Stimulated activated naive B cell treated with anti-CD40 and anti-IgM and Interleukin-4, amounts not matched to agents 10 μg/mL and 1 μg/mL and 100 μg/mL, for 72 hours (primary cell): ENCODE measurements at regions not wholly inside any gene's neighbourhood (a gene's known extent, or its start where the extent isn't known, plus 50 kb on each side); places are given as distances from the start of the nearest gene placed in this dataset.
"Not testable (repeated sequence)": the region's sequence is repeated elsewhere in the genome, so short reads cannot be mapped to it uniquely, and the experiment has no call there.

Source experiments
- ATAC-seq, 2 donors: fragments of 150-1000 bp; cut with Tn5 transposase; replicated peaks; 2 replicates each; pipeline ENCODE4 v1.10.0; 2021; ENCODE audit warnings: moderate library complexity in 1 of 2
- DNase-seq: peaks from one replicate; pipeline ENCODE4 v3.0.0; 2021
- H3K27ac Mint-ChIP-seq: one replicate; pipeline ENCODE4 v1.8.0; 2022; ENCODE audit warnings: mild to moderate bottlenecking, mixed read lengths
- H3K27me3 Mint-ChIP-seq, 2 donors: one replicate each; pipeline ENCODE4 v1.8.0; 2022; ENCODE audit warnings: mixed read lengths in 2 of 2
- H3K36me3 Mint-ChIP-seq, 2 donors: one replicate each; pipeline ENCODE4 v1.8.0; 2022; ENCODE audit warnings: mixed read lengths in 2 of 2, mild to moderate bottlenecking in 1 of 2
- H3K4me1 Mint-ChIP-seq, 2 donors: one replicate each; pipeline ENCODE4 v1.8.0; 2022; ENCODE audit warnings: mixed read lengths in 2 of 2, mild to moderate bottlenecking in 1 of 2
- H3K4me3 Mint-ChIP-seq, 2 donors: one replicate each; pipeline ENCODE4 v1.8.0; 2022; ENCODE audit warnings: mild to moderate bottlenecking in 2 of 2, mixed read lengths in 2 of 2, moderate library complexity in 1 of 2
- H3K9me3 Mint-ChIP-seq, 2 donors: one replicate each; pipeline ENCODE4 v1.8.0; 2022; ENCODE audit warnings: mixed read lengths in 2 of 2, mild to moderate bottlenecking in 1 of 2

DNA sequence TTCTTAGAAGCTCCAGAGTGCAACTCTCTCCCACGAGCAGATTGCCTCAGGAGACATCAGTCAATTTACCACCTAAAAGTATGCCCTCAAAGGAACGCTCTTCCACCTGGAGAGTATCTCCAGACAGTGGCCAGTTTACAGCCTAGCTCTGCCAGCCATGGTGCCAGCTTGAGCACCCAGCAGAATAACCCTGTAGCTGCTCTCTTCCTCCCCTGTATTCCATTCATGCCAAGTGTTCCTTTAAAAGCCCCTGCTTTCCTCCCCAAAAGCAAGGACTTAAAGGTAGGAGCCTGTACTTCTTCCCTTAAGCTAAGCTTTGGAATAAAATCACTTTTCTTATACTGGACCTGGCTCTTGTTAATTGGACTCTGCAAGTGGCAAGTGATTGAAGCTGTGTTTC lies 245.4 kb upstream of the TMEM132C start:
- ATAC-seq, result no peak
- Mint-ChIP-seq H3K4me3 (no peak overlapping the region), H3K27ac (no peak overlapping the region), H3K27me3 (no peaks in the 10 kb centered on the region), H3K4me1 (no peaks in the 10 kb centered on the region), H3K9me3 (peaks cover 11 to 12% of the 10 kb centered on the region in 2 donors), H3K36me3 (no peaks in the 10 kb centered on the region)
- no peak for DNase-seq

DNA sequence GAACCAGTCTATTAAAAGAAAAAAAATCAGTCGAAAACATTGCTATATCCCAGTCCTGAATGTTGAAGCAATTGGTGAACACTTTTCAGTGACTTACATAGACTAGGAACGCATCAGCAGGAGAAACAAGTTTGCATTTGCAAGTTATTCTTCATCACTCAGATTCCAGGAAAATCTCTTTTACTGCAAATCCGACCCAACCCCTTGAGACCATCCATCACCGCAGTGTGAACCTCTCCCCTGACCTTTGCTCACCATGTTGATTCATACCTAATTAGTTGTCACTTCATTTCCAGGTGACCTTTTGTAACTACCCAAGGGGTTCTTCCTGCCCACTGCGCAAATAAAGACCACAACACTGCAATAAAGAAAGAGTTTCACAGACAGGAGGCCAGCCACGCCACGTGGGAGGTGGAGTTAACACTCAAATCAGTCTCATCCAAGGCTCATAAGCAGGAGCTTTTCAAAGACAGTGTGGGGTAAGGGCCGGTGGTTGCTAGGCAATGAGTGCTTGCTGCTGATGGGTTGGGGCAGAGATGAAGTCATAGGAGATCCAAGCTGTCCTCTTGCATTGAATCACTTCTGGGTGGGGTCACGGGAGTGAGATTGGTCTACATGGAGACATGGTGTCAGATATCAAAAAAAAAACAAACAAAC lies 241.3 kb upstream of the TMEM132C start:
- no peaks in the 10 kb centered on the region for H3K36me3 Mint-ChIP-seq
- no peaks in the 10 kb centered on the region for H3K27me3 Mint-ChIP-seq
- peaks cover 6 to 9% of the 10 kb centered on the region in 2 donors for H3K9me3 Mint-ChIP-seq
- no peaks in the 10 kb centered on the region for H3K4me1 Mint-ChIP-seq
- DNase-seq, result no peak
- ATAC-seq, result no peak
- H3K4me3 Mint-ChIP-seq, result no peak overlapping the region
- no peak overlapping the region for H3K27ac Mint-ChIP-seq

DNA sequence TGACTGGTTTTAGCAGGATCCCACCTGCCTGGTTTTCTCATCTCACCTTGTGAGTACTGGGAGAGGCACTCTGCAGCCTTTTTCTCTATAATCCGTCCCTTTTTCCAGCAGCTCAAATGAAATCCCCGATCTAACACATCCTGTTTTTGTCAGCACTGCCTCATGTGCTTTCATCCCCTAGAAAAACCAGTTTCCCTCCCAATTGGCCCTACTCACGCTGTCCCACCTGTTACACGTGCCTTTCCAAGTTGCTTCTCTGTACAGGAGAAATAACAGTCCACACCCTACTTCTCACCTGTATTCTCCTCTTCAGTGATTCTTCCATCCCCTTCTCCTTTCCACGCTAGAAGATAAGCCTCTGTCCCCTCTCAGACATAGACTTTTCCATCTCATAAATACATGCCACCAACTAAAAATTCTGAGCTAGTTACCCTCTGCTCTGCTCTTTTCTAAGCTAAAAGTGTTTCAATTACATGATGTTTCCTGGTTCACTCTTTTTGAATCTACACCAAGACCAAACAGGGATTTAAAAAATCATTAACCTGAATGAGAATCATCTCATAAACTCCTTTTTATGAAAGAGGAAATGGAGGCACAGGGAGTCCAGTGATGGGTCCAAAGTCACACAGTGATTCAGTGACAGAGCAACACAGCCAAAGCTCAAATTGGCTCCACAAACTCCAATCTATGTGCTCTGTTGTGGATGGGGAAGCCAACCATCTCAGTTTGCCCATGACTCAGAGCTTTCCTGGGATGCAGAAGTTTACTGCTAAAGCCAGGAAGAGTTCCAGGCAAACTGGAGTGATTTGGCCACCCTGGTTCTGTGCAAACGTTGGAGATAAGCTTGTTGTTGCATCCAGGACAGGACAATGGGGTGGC lies 240.0 kb upstream of the TMEM132C start:
- H3K36me3 Mint-ChIP-seq, result no peaks in the 10 kb centered on the region
- DNase-seq (no peak), ATAC-seq (no peak)
- H3K27me3 Mint-ChIP-seq, result no peaks in the 10 kb centered on the region
- no peak overlapping the region for H3K4me3 Mint-ChIP-seq
- H3K4me1 Mint-ChIP-seq, result no peaks in the 10 kb centered on the region
- no peak overlapping the region for H3K27ac Mint-ChIP-seq
- peaks cover 6 to 7% of the 10 kb centered on the region in 2 donors for H3K9me3 Mint-ChIP-seq

DNA sequence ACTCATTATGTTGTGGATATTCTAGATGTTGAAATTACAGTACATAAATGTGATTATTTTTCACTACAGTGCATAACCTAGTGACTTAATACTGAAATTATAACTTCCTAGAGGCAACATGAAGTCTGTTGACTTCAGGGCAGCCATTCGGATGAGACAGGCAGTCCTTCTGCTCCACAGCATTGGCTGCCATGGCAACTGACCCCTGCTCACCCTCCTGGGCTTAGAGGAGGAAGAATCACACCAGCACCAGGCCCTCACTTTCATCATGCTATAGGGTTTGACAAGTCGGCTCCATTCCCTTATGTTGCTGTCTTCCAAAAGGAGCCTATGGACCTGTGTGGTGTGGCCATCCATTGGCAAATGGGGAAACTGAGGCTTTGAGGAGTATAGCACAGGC lies 233.5 kb upstream of the TMEM132C start:
- H3K27ac Mint-ChIP-seq, result no peak overlapping the region
- H3K27me3 Mint-ChIP-seq, result no peaks in the 10 kb centered on the region
- no peaks in the 10 kb centered on the region for H3K4me1 Mint-ChIP-seq
- ATAC-seq, result no peak
- H3K9me3 Mint-ChIP-seq, result peaks cover 1 to 3% of the 10 kb centered on the region in 2 donors
- no peak for DNase-seq
- H3K36me3 Mint-ChIP-seq, result no peaks in the 10 kb centered on the region
- no peak overlapping the region for H3K4me3 Mint-ChIP-seq

DNA sequence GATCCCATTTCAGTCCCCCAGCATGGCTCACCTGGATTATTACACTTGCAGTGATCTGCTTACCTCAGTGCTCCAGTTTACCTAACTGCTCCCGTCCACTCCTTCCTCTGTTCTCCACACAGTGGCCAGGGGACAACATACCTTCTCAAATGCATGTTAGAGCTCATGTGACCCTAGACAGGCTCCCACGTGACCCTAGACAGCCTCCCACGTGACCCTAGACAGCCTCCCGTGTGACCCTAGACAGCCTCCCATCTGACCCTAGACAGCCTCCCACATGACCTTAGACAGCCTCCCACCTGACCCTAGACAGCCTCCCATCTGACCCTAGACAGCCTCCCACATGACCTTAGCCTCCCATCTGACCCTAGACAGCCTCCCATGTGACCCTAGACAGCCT lies 226.0 kb upstream of the TMEM132C start:
- Mint-ChIP-seq H3K9me3 (peaks cover 4 to 8% of the 10 kb centered on the region in 2 donors), H3K27me3 (no peaks in the 10 kb centered on the region), H3K27ac (no peak overlapping the region), H3K36me3 (no peaks in the 10 kb centered on the region), H3K4me3 (no peak overlapping the region), H3K4me1 (no peaks in the 10 kb centered on the region)
- ATAC-seq, result no peak
- DNase-seq, result no peak

GRCh38 chr12:128042283-128042682 lies 224.7 kb upstream of the TMEM132C start:
- not testable (repeated sequence) for H3K27me3 Mint-ChIP-seq, DNase-seq, H3K9me3 Mint-ChIP-seq, H3K36me3 Mint-ChIP-seq, H3K27ac Mint-ChIP-seq, H3K4me3 Mint-ChIP-seq, H3K4me1 Mint-ChIP-seq, ATAC-seq

- ATAC-seq, result no peak
- Mint-ChIP-seq H3K27me3 (no peaks in the 10 kb centered on the region), H3K4me3 (no peak overlapping the region), H3K27ac (no peak overlapping the region), H3K36me3 (no peaks in the 10 kb centered on the region), H3K9me3 (peaks cover 4 to 8% of the 10 kb centered on the region in 2 donors), H3K4me1 (no peaks in the 10 kb centered on the region)
- no peak for DNase-seq
These were observed 224.1 kb upstream of the TMEM132C start for GRCh38 chr12:128042825-128043224.

DNA sequence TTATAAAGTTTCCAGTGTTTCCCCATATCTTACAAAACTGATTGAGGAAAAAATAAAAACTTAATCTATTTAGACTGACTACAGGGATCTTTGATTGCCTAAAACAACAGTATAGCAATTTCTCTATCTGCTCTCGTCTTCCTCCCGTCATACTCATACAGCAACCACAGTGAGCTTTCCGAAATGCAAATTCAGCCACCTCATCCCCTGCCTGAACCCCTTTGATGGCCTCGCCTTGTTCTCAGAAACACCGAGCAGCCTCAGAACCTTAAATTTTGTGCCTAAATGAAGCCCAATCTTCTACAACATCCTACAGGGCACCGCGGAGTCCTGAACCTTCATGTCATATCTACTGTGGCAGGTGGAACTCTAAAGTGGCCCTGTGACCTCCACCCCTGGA lies 223.7 kb upstream of the TMEM132C start:
- DNase-seq, result no peak
- H3K4me3 Mint-ChIP-seq, result no peak overlapping the region

DNA sequence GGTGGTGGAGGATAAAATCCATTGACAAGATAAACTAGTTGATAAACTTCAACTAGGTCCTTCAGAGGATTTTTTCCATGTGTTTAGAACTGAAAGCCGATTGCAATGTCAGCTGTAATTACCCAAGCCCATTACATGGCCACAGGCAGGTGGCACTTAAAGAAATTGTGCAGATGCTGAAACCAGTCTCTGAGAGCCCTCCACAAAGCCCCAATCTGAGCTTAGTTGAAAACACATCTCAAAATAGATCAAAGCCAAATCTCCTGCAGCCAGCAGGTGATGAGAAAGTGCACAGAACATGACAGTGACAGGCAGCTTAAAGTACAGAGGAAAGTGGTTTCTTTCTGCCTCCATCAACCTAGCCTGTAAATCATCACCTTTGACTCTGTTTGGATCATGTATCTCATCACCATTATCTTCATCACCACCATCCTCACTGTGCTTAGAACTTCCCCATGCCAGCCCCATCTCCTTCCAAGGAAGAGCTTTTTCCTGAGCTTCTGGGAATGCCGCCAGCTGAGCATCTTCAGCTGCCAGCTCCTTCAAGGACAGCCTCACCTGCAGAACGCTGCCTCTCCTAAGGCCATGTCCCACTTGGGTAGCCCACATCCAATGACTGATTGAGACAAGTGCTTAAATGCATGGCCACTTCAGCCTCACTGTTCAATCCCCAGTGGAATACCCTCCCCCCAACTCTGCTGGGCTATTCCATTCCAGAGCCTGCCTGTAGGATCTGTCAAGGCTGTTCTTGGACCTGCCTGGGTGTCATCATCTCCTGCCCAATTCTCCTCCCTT lies 219.5 kb upstream of the TMEM132C start:
- H3K4me1 Mint-ChIP-seq, result no peaks in the 10 kb centered on the region
- DNase-seq (no peak), ATAC-seq (no peak)
- H3K27me3 Mint-ChIP-seq, result no peaks in the 10 kb centered on the region
- no peak overlapping the region for H3K27ac Mint-ChIP-seq
- no peak overlapping the region for H3K4me3 Mint-ChIP-seq
- no peaks in the 10 kb centered on the region for H3K36me3 Mint-ChIP-seq
- H3K9me3 Mint-ChIP-seq, result peaks cover 0 to 6% of the 10 kb centered on the region in 2 donors

More for the DNA sequence above, 223.7 kb upstream of the TMEM132C start:
- no peak for ATAC-seq
- Mint-ChIP-seq H3K4me1 (no peaks in the 10 kb centered on the region), H3K9me3 (peaks cover 4 to 8% of the 10 kb centered on the region in 2 donors), H3K27me3 (no peaks in the 10 kb centered on the region), H3K36me3 (no peaks in the 10 kb centered on the region), H3K27ac (no peak overlapping the region)

GRCh38 chr12:128052331-128052730 lies 214.6 kb upstream of the TMEM132C start:
- Mint-ChIP-seq H3K4me1 (no peaks in the 10 kb centered on the region), H3K27me3 (no peaks in the 10 kb centered on the region), H3K36me3 (no peaks in the 10 kb centered on the region), H3K9me3 (peaks cover 0 to under 1% of the 10 kb centered on the region in 2 donors), H3K27ac (no peak overlapping the region), H3K4me3 (no peak overlapping the region)
- no peak for DNase-seq
- ATAC-seq, result no peak

DNA sequence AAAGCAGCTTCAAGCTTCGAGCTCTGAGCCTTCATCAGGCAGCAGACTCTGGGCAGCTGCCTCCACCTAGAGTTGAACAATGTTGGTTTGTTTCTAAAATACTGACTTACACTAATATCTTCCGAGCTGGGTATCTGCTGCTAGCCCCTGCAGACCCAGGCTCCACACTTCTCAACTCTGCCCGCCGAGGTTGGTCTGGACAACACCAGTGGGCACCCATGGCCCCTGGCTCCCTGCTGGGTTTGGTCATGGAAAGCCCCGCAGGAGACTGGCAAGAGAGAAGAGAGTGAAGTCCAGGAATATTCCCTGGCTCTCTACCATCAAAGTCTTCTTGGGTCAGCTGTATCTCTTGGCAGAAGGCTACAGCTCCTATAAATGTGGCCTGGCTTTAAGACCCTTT lies 214.2 kb upstream of the TMEM132C start:
- ATAC-seq (no peak), DNase-seq (no peak)
- H3K36me3 Mint-ChIP-seq, result no peaks in the 10 kb centered on the region
- H3K27me3 Mint-ChIP-seq, result no peaks in the 10 kb centered on the region
- H3K27ac Mint-ChIP-seq, result no peak overlapping the region
- H3K4me1 Mint-ChIP-seq, result no peaks in the 10 kb centered on the region
- no peak overlapping the region for H3K4me3 Mint-ChIP-seq
- H3K9me3 Mint-ChIP-seq, result peaks cover 0 to 3% of the 10 kb centered on the region in 2 donors

DNA sequence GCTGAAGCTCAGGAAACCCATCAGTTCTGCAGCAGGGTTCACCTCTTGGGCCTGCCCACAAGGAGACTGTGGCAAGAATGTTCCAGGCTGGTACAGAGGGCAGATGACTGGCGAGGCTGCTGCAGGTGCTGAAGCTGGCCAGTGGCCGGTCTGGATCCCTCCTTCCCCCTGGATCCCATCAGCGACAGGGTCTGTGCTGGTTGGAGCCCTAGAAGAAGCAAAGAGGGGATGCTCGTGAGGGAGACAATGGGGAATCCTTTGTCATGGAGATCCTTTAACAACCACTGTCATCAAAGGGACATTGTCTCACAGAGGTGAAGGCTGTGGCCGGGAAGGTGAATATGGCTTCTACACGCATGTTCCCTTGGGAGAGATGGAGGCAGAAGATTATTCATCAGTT lies 211.4 kb upstream of the TMEM132C start:
- peaks cover 0 to 3% of the 10 kb centered on the region in 2 donors for H3K9me3 Mint-ChIP-seq
- no peak for ATAC-seq
- no peak overlapping the region for H3K27ac Mint-ChIP-seq
- no peaks in the 10 kb centered on the region for H3K4me1 Mint-ChIP-seq
- DNase-seq, result no peak
- H3K4me3 Mint-ChIP-seq, result no peak overlapping the region
- no peaks in the 10 kb centered on the region for H3K27me3 Mint-ChIP-seq
- H3K36me3 Mint-ChIP-seq, result no peaks in the 10 kb centered on the region

DNA sequence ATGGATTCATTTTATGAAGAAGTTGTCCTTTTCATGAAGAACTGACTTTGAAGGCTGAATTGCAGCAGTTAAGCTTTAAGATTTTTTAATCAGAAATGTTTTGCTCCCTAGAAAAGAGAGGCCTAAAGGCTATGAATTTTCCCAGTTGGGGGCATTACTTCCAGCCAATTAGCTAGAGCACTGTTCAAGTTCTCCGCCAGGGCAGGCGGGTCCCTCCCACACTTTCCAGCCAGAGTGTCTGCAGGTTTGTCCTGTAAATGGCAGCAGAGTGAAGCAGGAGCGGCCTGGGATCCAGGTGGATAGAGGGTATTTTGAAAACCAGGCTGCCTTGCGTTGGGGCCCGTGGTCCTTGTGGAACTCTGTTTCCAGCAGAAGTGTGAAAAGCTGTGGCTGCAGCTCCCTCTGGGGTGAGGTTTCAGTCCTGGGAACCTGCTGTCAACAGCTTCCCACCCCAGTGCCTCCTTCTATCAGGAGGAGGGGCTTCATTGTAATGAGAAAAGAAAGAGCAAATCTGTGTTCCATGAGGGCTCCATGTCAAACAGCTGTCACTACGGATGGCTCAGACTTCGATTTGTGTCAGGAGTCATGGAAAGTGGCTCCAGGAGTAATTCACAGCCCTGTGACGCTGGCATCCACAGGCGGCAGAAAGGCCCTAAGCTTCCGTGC lies 210.7 kb upstream of the TMEM132C start:
- H3K4me3 Mint-ChIP-seq, result no peak overlapping the region
- H3K9me3 Mint-ChIP-seq, result peaks cover 0 to 3% of the 10 kb centered on the region in 2 donors
- DNase-seq (no peak), ATAC-seq (no peak)
- no peaks in the 10 kb centered on the region for H3K4me1 Mint-ChIP-seq
- H3K27ac Mint-ChIP-seq, result no peak overlapping the region
- no peaks in the 10 kb centered on the region for H3K27me3 Mint-ChIP-seq
- no peaks in the 10 kb centered on the region for H3K36me3 Mint-ChIP-seq

GRCh38 chr12:128057586-128057985 lies 209.4 kb upstream of the TMEM132C start:
- H3K4me1 Mint-ChIP-seq, result no peaks in the 10 kb centered on the region
- ATAC-seq, result no peak
- H3K27ac Mint-ChIP-seq, result no peak overlapping the region
- H3K27me3 Mint-ChIP-seq, result no peaks in the 10 kb centered on the region
- H3K4me3 Mint-ChIP-seq, result no peak overlapping the region
- H3K9me3 Mint-ChIP-seq, result peaks cover 1 to 3% of the 10 kb centered on the region in 2 donors
- DNase-seq, result no peak
- H3K36me3 Mint-ChIP-seq, result no peaks in the 10 kb centered on the region
